ENCODE measurements at regions not wholly inside any gene's neighbourhood (a gene's known extent, or its start where the extent isn't known, plus 50 kb on each side); places are given as distances from the start of the nearest gene placed in this dataset.

DNA sequence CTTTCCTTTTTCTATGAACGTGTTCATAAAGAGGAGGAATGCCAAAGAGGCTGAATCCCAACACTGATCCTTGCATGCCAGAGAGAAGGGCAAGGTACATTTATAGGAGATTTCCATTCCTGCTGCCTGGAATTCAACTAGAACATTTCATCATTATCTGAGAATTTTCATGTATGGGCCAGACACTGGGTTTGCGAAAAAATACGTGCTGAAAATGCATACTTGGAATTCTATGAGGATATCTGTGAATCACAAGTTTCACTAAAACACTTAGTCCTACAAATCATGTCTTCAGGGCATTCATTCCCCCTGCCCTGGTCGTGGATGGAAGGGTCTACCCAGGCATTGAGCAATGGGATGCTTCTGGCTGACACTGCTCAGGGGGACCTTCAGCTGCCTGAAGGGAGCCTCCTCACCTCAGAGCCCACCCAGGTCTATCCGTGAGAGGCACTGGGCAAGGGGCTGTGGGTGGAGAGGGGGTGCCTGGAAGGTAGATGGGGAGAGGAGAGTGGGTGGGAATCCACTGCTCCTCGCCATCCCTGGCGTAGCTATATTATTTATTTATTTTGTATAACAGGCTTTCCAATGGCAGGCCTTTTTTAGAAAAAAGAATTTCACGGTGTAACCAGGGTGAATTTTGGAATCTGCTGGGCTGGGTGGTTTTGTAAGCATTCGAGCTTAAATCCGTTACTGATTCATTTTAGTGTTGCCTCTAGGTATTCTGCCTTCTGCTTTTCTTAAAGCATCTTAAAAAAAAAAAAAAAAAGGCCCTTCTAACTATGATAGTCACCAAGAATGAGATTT, 560.6 kb upstream of the ID2 start:
- Mint-ChIP-seq H3K27ac (peak overlapping the region; percentile 84; the same call in 1 of the 2 replicates), H3K4me3 (no peak overlapping the region; the same call in 1 of the 2 replicates), H3K27me3 (ENCODE audit: insufficient read depth) (no peaks in the 10 kb centered on the region), H3K36me3 (ENCODE audit: low read depth) (no peaks in the 10 kb centered on the region), H3K9me3 (no peaks in the 10 kb centered on the region), H3K4me1 (ENCODE audit: low read depth) (peaks cover 45% of the 10 kb centered on the region)
- TF ChIP-seq, protein P1, sequence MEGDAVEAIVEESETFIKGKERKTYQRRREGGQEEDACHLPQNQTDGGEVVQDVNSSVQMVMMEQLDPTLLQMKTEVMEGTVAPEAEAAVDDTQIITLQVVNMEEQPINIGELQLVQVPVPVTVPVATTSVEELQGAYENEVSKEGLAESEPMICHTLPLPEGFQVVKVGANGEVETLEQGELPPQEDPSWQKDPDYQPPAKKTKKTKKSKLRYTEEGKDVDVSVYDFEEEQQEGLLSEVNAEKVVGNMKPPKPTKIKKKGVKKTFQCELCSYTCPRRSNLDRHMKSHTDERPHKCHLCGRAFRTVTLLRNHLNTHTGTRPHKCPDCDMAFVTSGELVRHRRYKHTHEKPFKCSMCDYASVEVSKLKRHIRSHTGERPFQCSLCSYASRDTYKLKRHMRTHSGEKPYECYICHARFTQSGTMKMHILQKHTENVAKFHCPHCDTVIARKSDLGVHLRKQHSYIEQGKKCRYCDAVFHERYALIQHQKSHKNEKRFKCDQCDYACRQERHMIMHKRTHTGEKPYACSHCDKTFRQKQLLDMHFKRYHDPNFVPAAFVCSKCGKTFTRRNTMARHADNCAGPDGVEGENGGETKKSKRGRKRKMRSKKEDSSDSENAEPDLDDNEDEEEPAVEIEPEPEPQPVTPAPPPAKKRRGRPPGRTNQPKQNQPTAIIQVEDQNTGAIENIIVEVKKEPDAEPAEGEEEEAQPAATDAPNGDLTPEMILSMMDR (IDR thresholded peaks at IDR 0.05): no peak
- DNase-seq: peak; percentile 20

DNA sequence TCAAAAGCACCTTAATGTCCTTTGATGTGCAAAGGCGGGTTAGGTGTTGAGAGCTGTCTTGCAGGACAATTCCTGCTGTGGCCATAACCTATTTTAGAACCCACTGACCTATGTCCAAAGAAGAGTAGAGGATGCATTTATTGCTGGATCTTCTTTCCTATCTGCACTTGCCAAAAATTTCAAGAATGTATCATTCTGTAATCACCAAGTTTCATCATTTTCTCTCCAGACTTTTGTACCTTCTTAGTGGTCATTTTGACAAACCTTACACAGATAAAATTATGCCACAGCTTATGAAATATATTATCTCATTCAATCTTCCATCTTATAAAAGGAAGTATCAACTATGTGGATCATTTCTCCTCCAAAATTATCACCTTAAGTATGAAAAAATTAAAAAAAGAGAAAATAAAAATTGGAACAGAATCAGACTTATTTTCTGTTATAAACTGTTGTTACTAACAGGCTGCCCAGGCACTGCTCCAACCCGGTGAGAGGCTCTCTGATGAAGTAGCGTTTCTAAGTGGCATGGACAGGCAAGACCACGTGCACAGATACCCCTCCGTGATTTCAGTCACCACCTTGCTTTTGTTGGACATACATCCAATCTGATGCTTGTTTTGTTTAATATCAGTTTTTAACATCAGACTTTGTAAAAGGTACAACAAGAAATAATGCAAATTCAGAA, 559.9 kb upstream of the ID2 start:
- H3K27ac Mint-ChIP-seq: no peak overlapping the region; the same call in 1 of the 2 replicates
- DNase-seq: peak; percentile 12
- no peaks in the 10 kb centered on the region for H3K9me3 Mint-ChIP-seq

DNA sequence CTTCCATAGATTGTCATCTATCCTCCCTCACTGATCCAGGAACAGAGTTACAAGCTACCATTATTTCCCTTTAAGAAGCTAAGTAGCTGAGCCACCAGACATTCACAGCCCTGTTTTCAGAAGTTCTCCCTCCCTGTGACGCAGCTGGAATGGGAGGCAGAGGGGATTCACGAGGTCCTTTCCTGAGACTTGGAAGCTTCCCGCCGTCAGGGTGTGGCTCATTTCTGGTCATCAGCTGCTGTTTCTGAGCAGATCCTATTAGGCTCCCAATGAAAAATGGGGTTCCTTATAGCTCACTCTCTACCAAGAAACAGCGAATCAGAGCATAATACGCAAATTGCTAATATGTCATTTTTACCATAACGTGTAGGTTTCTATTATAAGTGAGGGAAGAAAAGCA, 559.3 kb upstream of the ID2 start:
- H3K9me3 Mint-ChIP-seq: no peaks in the 10 kb centered on the region
- H3K4me3 Mint-ChIP-seq: no peak overlapping the region
- TF ChIP-seq, protein P1 (IDR thresholded peaks at IDR 0.05): no peak
- H3K27ac Mint-ChIP-seq: no peak overlapping the region
- DNase-seq: no peak
- no peaks in the 10 kb centered on the region for H3K27me3 Mint-ChIP-seq (ENCODE audit: insufficient read depth)
- H3K4me1 Mint-ChIP-seq (ENCODE audit: low read depth): peaks cover 51% of the 10 kb centered on the region
- no peaks in the 10 kb centered on the region for H3K36me3 Mint-ChIP-seq (ENCODE audit: low read depth)

More for the DNA sequence above, 559.9 kb upstream of the ID2 start:
- H3K27me3 Mint-ChIP-seq (ENCODE audit: insufficient read depth): no peaks in the 10 kb centered on the region
- H3K4me3 Mint-ChIP-seq: no peak overlapping the region; the same call in 1 of the 2 replicates
- TF ChIP-seq, protein P1 (IDR thresholded peaks at IDR 0.05): no peak
- no peaks in the 10 kb centered on the region for H3K36me3 Mint-ChIP-seq (ENCODE audit: low read depth)
- H3K4me1 Mint-ChIP-seq (ENCODE audit: low read depth): peaks cover 50% of the 10 kb centered on the region

DNA sequence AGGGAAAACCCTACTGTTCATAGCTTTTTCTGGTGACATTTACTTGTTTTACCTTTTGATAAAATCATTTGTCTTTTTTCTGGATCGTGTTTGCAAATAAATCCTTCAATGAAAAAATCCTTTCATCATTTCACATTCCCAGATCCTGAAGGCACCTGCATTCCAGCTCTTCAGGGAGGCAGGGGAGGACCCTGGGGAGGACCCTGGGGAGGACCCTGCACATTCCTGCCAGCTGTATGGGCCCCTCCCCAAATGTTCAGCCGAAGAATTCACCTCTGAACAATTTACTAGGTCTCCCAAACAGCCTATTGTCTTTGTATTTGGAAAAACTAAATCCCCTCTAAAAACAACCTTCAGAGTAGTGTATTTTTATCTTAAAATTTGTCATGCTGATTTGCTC, 558.4 kb upstream of the ID2 start:
- no peaks in the 10 kb centered on the region for H3K27me3 Mint-ChIP-seq (ENCODE audit: insufficient read depth)
- TF ChIP-seq, protein P1 (IDR thresholded peaks at IDR 0.05): no peak
- H3K4me3 Mint-ChIP-seq: no peak overlapping the region

DNA sequence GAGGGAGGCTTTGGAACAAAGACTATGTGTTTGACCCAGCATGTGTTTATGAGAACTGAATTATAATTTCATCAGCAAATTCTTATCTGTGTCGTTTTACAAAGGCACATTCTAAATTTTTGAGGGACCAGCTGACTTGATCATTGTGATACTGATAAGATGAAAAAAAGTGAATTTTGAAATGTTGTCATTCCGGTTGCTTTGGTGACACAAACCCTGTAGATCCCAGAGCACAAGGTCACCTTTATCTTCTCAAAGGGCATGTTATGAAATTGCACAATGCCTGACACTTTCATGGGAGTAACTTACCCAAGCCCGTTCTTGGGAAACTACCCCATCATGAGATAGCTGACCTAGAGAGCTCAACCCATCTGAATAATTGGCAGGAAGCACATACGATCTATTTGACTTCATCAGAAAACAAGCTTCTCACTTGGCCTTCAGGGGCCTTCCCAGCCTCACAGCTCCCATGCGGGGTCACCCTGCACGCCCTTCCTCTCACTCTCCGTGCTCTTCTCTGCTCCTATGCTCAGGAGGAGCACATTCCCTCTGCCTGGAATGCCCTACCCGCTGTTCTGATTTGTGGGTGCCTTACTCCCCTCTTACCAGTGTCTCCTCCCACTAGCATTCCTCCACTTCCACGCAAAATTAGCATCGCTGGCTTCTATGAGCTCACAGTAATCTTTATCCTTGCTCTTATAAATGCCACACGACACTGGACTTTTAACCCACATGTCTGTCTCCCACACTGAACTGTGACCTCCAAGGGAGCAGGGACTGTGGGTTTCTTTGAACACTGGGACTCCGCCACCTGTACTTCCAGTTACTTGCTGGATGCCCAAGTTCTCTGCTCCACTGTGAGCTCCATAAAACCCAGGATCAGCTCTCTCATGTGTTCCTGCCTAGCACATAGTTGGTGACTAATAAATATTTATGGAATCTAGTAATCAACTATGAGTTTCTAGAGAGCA, 555.8 kb upstream of the ID2 start:
- H3K27me3 Mint-ChIP-seq (ENCODE audit: insufficient read depth): no peaks in the 10 kb centered on the region
- H3K27ac Mint-ChIP-seq: no peak overlapping the region
- H3K36me3 Mint-ChIP-seq (ENCODE audit: low read depth): no peaks in the 10 kb centered on the region
- no peak for DNase-seq
- TF ChIP-seq, protein P1 (IDR thresholded peaks at IDR 0.05): no peak
- H3K4me1 Mint-ChIP-seq (ENCODE audit: low read depth): peaks cover 29% of the 10 kb centered on the region
- H3K9me3 Mint-ChIP-seq: no peaks in the 10 kb centered on the region
- H3K4me3 Mint-ChIP-seq: no peak overlapping the region

More for the DNA sequence above, 558.4 kb upstream of the ID2 start:
- Mint-ChIP-seq H3K27ac (no peak overlapping the region), H3K36me3 (ENCODE audit: low read depth) (no peaks in the 10 kb centered on the region), H3K4me1 (ENCODE audit: low read depth) (peaks cover 51% of the 10 kb centered on the region), H3K9me3 (no peaks in the 10 kb centered on the region)
- DNase-seq: no peak

All from HFFc6 (cell line).